ENCODE measurements at regions not wholly inside any gene's neighbourhood (a gene's known extent, or its start where the extent isn't known, plus 50 kb on each side); places are given as distances from the start of the nearest gene placed in this dataset.
A peak's percentile ranks its signal among the peaks of the same experiment; 100 is the strongest.

DNA sequence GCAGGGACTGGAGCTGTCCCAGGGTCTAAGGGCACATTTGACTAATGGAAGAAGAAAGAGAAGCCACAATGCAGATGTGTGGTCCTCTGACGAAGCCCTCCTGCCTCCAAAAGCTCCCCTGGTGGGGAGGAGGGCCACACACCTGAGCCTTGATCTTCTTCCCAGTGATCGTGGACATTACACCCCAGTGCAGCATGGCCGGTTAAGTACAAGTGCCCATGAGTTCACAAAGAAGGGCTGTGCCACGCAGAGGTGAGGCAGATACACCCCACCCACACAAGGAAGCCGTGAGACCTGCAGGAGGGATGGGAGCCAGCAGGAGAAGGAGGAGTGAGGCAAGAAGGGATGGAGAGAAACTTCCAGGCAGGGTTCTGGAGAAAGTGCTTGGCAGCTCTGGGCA lies 199.0 kb upstream of the MVB12B start:
- DNase-seq, result no peak

DNA sequence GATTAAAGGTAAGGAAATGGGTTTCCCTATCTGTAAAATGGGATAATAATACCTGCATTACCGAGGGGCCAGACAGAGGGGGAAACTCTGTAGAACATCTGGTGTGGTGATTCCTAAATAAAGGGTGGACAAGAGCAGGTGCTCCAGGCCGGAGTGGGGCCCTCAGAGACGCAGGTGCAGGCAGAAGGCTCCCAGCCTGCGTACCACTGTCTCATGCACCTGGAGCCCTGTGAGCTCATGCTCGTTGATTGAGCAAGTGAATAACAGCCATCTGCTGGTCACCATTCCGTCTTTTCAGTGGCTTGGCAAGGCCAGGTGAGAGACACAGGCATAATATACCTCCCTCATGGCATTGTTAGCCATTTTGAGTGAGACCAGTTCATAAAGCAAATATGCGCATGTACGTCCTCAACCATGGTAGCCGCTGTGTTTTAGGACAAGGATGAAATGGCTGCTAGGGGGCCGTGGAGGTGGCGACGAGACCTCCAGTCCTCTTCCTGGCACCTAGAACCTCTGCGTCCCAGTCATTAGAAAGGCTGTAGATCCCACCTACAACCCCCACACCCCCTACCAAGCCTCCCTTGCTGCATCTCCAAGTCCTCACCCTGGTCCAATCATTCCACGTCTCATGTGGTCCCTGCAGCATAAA lies 198.0 kb upstream of the MVB12B start:
- DNase-seq, result no peak

DNA sequence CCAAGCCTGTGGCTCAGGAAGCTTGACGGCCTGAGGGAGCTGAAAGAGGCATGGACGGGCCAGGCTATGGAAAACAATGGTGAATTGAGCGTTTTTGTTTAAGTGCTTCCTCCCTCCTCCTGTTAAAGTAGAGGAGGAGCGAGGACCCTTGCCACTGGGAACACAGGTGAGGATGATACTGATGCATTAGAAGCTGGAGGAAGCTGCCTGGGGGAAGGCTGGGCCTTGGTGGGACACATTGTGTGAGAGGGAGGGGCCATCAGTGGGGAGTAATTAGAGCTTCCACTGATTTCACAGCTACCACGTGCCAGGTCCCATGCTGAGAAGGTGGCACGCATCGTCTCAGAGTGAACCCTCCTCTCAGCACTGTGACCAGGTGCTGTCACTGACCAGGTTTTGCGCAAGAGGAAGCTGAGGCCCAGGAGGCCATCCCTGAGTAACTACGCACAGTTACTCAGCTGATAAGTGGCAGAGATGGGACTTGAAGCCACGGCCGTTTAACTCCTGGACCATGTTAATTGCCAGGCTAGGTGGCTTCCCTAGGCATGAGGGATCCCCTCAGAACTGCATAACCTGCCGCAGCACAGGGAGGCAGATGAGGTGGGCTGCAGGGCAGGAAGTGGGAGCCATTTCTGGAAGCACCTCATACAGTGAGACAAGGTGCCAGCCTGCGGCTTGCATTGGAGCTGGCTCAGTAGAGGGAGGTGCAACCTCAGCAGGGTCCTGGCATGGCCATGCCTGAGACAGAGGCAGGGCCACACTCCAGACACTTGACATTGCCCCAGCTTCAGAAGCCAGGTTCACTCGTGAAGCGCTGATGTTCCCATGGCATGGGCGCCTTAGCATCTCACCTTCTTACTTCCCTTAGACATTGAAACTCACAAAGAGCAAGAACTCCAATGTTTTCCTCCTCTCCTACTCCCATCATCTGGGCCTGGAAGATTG lies 195.3 kb upstream of the MVB12B start:
- DNase-seq, result no peak

- DNase-seq, result no peak
Measured at GRCh38 chr9:126132746-126133145, 193.9 kb upstream of the MVB12B start.

DNA sequence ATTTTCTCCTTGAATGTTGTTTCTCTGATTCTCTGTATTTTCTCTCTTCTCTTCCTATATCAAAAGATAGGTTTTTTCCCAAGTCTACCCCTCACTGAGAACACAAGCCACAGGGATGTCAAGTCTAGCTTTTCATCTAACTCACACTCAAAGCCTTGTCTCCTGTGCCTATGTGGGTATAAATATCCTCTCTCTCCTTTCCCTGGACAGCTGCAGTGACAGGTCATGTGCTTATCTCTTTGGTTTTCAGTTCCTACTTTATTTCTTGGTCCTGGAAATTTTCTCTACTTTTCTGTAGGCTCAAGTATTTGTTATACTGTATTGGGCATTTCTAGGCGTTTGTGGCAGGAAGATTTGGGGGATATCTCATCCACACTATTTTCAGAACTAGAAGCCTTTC lies 182.4 kb upstream of the MVB12B start:
- DNase-seq, result no peak

- no peak for DNase-seq
Measured at GRCh38 chr9:126144603-126145456, 181.8 kb upstream of the MVB12B start.

GRCh38 chr9:126145887-126146253 lies 180.8 kb upstream of the MVB12B start:
- no peak for DNase-seq

- DNase-seq, result peak; percentile 21 to 36
Measured at GRCh38 chr9:126146254-126147145, 180.1 kb upstream of the MVB12B start.

GRCh38 chr9:126147186-126147935 lies 179.3 kb upstream of the MVB12B start:
- no peak for DNase-seq

DNA sequence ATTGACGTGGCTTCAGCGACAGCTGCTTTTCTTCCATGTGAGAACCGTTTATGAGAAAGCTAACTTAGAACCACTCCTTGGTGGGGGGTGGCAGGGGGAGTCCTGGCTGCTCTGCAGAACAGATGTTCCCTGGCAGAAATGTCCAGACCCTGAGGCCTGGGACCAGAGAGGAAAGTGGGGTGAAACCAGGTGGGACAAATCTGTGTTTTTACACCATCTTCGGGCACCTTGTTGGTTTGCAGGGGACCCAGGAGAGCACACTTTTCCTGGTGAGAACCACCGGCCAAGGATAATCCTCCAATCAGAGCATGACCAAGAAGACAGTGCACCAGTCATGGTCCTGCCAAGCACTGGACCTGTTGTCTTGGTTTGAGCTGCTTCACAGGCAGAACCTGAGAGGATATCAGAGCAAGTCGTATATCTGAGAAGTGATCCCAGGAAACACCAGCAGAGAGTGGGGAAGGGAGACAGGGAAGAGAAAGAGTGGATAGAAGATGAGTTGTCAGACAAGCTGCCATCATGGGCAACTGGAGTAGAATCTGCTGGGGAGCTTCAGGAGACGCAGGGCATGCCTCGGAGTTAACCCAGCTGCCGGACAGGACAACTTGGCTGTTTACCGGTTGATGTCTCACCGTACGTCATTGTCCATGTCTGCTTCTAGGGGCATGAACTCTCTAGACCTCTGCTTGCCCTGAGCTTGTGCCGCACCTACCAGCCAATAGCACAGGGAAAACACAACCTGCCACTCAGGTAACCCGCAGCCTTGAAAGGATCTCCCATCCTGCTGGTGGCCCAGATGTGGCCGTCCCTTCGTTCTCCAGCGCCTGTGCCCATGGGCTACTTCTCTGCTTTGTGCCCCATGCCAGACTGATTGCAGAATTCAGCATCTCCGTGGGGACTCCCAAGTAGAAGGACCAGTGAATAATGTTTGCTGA lies 178.4 kb upstream of the MVB12B start:
- DNase-seq, result no peak

DNA sequence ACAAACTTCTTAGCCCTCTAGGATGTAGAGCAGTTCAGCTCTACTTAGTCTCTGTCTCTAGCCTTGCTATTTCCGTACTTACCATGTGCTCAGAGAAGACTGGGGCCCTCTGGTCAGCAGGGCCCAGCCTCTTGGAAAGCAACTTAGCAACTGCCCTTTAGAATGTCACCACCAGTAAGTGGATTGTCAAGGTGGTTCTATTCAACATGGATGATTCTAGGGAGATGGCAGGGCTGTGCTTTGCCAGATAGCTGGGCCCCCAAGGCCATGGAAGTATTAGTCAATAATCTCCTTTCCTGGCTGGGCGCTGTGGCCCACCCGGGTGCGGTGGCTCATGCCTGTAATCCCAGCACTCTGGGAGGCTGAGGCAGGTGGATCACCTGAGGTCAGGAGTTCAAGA lies 177.6 kb upstream of the MVB12B start:
- DNase-seq, result no peak

DNA sequence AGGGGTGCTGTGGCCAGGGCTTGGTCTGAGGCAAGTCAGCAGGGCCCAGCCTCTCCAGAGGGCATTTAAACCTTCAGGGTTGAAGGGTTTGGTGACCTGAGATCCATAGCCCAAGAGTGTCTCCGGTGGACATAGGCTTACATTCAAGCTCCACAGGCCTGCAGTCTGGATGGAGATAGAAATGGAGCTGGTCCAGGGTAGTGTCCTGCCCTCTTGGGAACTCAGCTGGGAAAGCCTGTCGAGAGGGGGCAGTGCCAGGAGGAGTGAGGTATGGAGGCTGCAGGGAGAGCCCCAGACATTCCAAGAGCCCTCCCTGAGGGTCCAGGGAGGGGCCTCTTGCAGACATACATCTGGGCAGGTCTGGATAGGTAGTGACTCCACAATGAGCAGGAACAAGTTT lies 177.0 kb upstream of the MVB12B start:
- DNase-seq, result no peak

- DNase-seq, result no peak
Measured at GRCh38 chr9:126150411-126151030, 176.1 kb upstream of the MVB12B start.

DNA sequence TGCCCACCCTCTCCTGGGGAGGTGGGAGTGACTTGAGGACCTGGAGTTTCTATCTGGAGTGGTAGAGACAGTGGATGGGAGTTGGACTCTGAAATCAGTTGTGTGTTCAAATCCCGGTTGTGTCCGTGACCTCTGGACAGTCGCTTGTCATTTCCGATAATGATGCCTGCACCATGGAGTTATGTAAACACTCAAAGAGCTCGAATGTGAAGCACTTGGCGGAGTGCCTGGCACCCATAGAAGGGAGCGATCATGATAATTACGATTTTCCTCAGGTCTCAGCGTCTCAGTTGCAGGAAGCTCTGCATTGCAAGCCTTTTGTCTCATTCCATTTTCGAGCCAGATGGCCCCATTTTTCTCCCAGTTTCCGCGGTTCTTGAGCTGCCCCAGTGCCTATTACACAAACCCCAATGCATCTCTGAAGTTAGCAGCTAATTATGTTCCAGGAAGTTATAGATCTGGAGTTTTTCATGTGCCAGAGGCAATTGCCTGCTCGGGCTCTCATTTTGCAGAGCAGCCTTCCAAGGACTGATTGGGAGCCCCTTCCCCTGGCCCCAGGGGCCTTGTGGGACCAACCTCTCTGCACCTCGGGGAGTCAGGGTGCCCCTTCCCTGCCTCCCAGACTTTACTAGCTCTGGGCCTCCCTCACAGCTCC lies 175.5 kb upstream of the MVB12B start:
- no peak for DNase-seq

DNA sequence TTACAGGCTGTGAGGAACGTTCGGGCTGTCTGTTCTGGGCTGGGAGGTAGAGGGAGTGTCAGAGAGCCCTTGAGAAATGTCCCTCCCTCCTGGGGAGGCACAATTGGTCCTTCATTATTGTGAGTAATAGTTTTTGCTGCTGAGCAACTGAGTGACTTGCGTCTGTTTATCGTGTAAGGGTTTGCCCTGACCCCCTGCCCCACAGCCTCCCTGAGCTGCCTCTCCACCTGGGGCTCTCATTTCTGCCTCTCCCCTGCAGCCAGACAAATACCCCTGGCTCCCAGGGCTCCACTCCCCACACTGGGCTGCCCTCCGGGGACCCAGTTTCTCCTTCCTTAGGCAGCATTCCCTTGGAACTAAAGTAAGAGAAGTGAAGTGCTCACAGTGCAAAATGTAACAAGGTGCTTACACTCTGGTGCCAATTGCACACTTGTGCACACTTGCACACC lies 174.9 kb upstream of the MVB12B start:
- DNase-seq, result no peak

DNA sequence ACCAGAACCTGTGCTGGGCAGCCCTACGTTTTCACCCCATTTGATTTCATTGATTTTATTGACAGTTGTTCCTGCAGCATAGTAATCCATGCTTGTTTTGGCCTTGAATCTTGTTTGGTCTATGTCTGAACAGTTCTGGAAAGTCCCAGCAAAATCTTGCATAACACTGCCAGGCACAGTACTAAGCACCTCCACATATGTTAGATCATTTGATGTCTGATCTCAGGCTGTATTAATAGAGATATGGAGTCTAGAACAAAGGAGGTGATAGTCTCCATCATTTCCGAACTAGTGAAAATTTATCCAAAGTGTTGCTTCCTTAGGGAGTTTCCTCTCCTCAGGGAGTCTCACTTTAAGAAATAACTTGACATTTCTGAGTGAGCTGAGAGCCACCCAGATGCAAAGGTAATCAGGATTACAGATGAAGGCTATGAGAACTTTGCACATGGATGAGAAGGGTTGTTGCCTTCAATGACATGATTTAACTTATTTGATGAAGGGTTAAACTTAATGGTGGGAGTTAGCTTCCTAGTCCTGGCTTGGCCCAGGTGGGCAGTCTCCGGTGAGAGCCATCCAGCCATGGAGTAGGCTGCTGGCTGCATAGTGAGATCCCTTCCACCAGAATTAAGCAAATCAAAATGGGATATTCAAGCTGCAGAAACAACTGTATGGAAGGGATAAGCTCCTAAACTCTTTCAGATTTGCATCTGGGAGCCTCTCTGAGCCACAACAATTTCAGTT lies 173.8 kb upstream of the MVB12B start:
- no peak for DNase-seq

DNA sequence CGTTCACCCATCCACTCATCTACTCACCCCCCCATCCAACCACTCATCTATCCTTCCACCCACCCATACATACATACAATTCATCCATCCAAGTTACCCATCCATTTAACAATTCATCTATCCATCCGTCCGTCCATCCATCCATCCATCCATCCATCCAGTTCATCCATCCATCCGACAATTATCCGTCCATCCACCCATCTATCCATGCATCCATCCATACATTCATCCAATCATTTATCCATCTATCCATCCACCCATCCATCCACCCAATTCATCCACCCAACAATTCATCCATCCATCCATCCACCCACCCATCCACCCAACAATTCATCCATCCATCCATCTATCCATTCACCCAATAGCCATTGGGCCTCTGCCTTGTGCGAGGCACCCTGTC lies 173.2 kb upstream of the MVB12B start:
- no peak for DNase-seq

- DNase-seq, result no peak
Measured at GRCh38 chr9:126154182-126154827, 172.3 kb upstream of the MVB12B start.

Measured in stimulated activated CD4-positive, alpha-beta T cell treated with anti-CD3 and anti-CD28 coated beads, Interleukin-2, amount 100 ng/mL, for 24 hours (primary cell).